NCI-H2107 treated with DMSO at 0.1 percent for 48 hours (cell line): ENCODE measurements at regions not wholly inside any gene's neighbourhood (a gene's known extent, or its start where the extent isn't known, plus 50 kb on each side); places are given as distances from the start of the nearest gene placed in this dataset.
"Not testable (repeated sequence)": the region's sequence is repeated elsewhere in the genome, so short reads cannot be mapped to it uniquely, and the experiment has no call there.

Experiments
- DNase-seq: peaks from one replicate; lab custom pipeline; 2025; ENCODE audit not compliant: unreplicated experiment; lab: John Stamatoyannopoulos, UW

DNA sequence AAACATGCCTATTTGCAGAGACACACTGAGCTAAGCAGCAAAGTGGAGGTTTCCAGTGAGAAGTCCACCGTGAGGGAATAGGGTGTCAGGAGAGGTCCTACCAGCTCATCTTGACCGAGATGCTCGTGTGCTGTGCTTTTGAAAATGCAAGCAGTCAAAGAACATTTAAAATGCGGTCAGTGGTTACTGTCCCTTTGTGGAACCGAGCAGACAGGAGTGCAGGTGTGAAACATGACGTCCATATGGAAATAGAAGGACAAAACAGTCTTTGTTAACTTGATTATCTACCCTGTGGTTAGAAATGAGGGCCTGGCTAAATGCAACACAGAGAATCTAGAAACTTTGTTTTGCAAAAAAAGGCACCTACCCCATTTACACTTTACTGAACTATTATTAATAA is 473.3 kb downstream of the SPATA31A6 start:
- not testable (repeated sequence) for DNase-seq

GRCh38 chr9:42657496-42657895 is 474.0 kb downstream of the SPATA31A6 start:
- DNase-seq = not testable (repeated sequence)

- DNase-seq = not testable (repeated sequence)
Observed at GRCh38 chr9:42697146-42697545, 513.7 kb downstream of the SPATA31A6 start.

DNA sequence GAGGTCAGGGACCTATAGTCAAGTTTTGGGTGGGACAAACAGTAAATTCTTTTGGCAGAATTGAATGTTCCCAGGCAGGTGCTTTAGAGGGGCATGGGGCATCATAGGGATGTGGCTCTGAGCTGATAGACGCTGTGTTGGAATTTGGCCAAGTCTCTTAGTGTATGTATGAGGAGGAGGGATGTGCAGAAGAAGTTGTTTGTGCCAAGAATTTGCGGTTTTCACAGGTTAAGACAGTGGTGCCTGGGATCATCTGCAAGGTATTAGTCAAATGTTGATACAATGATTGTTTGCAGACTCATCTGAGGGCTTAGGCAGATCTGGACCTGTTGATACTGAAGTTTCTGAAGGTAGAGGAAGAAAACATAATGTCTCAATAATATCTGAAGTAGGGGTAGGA is 519.4 kb downstream of the SPATA31A6 start:
- not testable (repeated sequence) for DNase-seq

DNA sequence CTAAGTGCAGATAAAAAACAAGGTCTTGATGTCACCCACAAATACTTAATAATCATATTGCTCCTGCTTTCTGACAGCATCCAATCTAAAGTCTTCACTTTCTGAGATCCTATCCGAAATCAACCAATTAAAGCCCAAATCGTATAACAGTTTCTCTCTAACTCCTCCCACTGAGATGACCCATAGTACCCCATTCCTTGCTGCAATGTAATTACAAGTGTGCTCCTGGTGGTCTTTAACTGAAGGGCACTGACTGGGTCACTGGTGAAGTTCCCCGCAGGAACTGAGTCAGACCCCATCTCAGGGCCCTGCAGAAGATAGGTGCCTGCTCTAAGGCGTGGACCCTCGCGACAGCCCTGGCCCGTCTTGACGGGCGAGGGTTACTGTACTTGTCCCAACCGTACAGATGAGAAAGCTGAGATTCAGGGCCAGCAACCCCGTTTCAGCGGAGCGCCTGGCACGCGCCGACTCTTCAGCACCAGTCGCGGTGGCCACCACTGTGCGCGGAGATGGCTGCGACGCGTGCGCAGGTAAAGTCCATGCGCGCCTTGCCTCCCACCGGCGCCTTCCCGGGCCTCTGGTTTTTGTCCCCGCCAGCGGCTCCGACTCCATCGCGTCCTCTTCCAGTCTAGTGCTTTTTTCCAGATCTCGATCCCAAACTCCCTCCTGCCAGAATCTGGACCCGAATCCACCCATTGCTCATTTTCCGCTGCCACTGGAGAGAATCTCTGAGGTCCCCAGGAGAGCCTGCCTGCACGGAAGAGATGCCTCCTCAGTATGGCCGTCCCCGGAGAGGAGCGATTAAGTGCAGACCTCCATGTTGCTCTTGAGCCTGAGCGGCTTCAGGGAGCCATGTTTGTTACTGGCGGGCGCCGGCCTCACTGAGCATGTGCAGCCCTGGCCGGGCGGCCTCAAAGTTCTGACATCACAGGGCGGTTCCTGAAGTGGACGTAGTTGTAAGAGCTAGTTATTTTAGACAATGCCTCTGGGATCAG is 541.7 kb downstream of the SPATA31A6 start:
- not testable (repeated sequence) for DNase-seq

GRCh38 chr9:42743030-42743814 is 559.8 kb downstream of the SPATA31A6 start:
- peak; percentile 23 for DNase-seq

DNA sequence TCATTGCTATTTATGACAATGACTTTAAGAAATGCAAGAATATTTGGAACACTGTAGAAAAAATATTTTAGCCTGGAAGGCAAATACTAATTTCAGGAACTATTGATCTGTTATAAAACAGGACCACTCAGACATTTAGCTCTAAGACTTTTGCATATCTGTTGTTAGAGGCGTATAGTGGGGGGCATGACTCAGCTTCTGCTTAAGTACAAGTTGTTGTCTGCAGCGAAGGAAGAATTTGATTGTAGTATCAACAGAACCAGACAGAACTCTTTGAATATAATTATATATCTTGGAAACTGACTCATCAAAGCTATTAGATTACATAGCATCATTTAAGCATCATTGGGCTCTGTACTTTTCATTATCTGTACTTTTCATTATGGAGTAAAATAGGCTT is 573.8 kb downstream of the SPATA31A6 start:
- DNase-seq = not testable (repeated sequence)

DNA sequence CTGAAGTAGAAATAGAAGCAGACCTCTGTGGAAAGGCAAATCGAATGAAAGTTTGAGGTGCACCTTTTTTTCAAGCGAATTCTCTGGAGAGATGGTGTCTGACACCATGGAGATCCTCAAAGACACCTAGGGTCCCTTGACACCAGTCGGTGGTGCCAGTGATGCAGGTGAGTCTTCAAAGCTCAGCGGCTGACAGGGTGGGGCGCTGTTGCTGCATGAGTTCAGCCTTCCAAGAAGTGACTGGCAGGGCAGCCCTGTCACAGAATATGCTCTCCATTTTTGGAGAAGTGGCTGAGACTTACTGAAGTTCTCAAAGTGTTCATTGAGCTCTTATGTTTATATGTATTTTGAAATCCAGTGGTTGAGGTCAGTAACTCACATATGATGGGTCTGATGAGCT is 575.9 kb downstream of the SPATA31A6 start:
- not testable (repeated sequence) for DNase-seq

DNA sequence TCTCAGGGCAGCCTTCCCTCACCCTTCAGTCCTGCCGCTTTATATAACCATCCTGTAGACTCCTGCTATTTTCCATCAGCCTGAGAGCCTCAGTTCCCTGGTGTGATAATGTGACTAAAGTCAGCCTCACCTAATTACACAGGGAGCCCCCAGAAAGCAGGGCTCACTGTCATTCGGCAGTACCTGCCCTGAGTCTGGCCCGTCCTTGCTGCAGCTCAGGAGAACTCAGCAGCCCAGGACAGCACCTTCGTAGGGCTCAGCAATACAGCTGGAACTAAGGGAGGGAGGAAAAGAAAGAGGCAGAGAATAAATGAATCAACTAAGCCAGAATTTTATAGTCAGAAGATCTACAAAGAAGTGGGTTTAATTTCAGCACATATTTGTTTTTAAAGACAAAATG is 598.7 kb downstream of the SPATA31A6 start:
- DNase-seq = not testable (repeated sequence)

GRCh38 chr9:42792725-42793124 is 609.3 kb downstream of the SPATA31A6 start:
- not testable (repeated sequence) for DNase-seq

DNA sequence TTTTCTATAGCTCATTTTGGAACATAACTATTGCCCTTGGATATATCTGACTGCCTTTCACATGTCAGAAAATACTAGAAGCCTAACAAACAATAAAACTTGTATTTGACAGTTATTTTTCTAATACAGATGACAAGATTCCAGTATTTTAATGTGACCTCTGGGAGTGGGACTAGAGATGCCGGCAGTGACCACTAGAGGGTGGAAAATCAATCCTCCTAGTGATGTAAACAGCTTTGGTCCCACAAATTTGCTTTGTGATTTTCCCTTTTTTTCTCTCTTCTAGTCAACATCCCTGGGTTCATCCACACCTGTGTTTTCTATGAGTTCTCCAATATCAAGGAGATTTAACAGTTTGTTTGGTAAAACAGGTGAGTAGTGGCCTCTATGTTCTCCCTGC is 615.1 kb downstream of the SPATA31A6 start:
- DNase-seq = not testable (repeated sequence)

GRCh38 chr9:42802716-42803115 is 619.3 kb downstream of the SPATA31A6 start:
- DNase-seq = not testable (repeated sequence)

DNA sequence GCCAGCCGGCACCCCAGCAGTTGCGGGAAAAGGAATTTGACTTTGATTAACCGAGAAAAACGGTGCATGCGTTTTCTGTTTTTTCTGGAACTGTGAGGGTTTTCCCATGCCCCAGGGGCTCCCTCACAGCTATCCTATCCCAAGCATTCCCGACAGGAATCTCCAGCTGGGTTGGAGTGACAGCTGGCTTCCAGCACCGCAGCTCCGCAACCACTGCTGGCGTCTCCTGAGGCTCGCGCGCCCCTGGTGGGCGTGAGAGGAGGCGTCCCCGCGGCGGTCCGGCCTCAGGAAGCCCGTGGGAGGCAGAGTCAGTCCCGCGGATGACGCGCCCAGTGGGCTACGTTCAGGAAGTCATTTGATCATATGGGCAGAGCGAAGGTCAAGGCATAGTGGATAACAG is 623.2 kb downstream of the SPATA31A6 start:
- DNase-seq = not testable (repeated sequence)

GRCh38 chr9:42821468-42821867 is 638.0 kb downstream of the SPATA31A6 start:
- DNase-seq = not testable (repeated sequence)

DNA sequence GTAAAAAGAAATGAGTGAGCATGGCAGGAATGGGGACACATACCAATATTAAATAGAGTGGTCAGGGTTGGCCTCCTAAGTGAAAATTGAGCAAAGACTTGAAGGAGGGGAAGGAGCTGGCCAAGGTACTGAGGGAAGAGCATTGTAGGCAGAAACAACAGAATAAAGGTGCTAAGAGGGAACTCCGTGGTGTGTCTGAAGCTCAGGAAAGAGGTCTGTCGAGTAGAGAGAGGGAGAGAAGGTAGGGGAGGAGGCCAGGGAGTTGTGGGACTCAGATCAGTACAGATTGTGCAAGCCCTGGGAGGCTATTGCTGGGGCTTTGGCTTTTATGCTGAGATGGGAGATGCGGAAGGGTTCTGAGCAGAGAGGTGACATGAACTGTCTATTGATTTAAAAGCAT is 664.7 kb downstream of the SPATA31A6 start:
- DNase-seq = not testable (repeated sequence)

- DNase-seq = not testable (repeated sequence)
Observed at GRCh38 chr9:42850896-42851693, 667.6 kb downstream of the SPATA31A6 start.

GRCh38 chr9:42851701-42852100 is 668.2 kb downstream of the SPATA31A6 start:
- not testable (repeated sequence) for DNase-seq

DNA sequence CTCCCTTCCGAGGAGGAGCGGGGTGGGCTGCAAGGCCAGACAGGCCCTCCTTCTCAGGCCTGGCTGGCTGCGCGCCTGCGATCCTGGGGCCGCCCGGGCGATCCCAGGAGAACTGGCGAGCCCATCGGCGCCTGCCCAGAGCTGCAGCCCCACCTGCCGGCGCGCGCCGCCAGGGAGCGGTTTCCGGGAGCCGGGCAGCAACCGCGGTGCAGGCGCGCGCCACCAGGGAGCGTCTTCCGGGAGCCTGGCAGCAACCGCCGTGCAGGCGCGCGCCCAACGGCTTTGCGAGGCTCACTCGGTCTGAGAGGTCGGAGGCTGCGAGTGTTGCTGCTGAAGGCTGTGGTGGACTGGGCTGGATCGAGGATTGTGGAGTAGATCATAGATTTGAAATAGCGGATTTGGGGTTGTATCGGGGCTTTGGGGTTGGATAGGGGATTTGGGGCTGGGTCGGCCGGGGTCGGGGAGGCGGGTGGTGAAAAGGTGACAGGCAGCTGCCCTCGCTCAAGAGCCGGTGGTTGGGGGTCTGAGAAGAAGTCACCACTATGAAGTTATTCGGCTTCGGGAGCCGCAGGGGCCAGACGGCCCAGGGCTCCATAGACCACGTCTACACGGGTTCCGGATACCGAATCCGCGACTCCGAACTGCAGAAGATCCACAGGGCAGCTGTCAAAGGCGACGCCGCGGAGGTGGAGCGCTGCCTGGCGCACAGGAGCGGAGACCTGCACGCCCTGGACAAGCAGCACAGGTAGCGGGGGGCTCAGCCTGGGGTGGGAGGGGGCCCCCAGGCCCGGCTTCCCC is 668.9 kb downstream of the SPATA31A6 start:
- DNase-seq = not testable (repeated sequence)

DNA sequence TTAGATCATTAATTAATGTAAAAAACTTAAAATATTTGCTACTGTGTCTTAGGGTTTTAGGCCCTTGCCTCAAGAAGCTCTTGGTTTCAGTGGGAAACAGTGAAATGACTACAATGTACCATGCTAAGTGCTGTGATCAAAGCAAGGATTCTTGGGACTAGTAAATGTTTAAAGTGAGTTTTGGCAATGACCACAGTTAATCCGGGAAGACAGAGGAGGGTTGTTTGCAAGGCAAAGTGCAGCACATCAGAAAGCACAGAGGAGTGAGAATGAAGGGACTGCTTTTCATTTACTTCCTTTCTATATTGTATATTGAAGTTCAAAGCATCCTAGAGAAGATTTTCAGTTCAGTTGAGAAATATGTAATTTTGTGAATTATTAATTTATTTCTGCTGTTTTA is 676.7 kb downstream of the SPATA31A6 start:
- not testable (repeated sequence) for DNase-seq

- DNase-seq = not testable (repeated sequence)
Observed at GRCh38 chr9:42862465-42862864, 679.0 kb downstream of the SPATA31A6 start.
